Fibroblast of peridontal ligament (primary cell): ENCODE measurements at regions not wholly inside any gene's neighbourhood (a gene's known extent, or its start where the extent isn't known, plus 50 kb on each side); places are given as distances from the start of the nearest gene placed in this dataset.

Experiments used
- DNase-seq: peaks from one replicate; pipeline ENCODE4 v3.0.0-alpha.2; 2010; ENCODE audit errors: extremely low read depth

GRCh38 chr15:62834686-62835329 lies 207.7 kb upstream of the TPM1 start:
- no peak for DNase-seq

GRCh38 chr15:62835351-62835750 lies 207.2 kb upstream of the TPM1 start:
- DNase-seq = no peak

DNA sequence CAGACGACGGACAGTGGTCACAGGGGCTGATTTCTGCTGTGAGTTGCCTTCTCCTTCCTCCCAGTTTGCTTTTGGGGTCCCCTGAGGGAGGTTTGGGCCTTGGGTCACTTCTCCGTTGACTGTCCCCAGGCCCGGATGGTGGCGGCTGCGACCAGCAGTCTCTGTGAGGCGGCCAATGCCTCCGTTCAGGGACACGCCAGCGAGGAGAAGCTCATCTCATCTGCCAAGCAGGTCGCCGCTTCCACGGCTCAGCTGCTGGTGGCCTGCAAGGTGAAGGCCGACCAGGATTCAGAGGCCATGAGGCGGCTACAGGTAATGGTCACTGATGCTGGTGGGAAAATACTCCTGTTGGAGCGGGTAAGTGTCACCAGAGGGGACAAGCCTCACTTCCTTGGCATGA lies 206.8 kb upstream of the TPM1 start:
- DNase-seq = no peak

DNA sequence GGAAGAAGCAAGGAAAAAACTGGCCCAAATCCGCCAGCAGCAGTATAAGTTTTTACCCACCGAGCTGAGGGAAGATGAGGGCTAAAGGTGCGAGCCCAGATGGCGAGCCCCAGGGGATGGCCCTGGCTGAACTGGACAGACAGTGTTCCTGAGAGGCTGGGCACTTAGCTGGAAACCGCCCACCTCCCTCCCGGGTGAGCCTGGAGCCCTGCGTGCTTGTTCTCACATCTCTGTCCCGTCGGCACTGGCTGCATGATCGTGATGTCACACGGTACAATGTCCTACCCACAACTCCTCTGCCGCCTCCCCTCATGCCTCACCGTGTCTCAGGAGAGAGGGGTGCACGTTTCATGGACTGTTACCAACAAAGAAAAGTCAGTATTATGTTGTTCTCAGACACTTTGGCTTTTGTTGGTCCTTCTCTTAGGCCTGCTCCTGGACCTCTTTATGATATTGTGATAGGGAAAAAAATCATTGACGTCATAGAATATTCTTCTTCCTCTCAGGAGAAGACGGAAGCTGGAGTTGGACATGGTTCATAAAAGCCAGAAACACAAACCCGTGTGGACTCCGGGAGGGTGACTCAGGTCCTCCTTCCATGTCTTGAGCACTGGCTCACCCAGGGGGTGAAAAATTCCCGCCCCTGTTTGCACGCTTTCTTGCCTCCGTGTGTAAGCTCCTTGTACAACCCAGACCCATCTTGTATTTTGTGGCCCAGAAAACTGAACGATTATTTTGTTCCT lies 201.8 kb upstream of the TPM1 start:
- DNase-seq = no peak

GRCh38 chr15:62841269-62841628 lies 201.3 kb upstream of the TPM1 start:
- peak; percentile 13 for DNase-seq

DNA sequence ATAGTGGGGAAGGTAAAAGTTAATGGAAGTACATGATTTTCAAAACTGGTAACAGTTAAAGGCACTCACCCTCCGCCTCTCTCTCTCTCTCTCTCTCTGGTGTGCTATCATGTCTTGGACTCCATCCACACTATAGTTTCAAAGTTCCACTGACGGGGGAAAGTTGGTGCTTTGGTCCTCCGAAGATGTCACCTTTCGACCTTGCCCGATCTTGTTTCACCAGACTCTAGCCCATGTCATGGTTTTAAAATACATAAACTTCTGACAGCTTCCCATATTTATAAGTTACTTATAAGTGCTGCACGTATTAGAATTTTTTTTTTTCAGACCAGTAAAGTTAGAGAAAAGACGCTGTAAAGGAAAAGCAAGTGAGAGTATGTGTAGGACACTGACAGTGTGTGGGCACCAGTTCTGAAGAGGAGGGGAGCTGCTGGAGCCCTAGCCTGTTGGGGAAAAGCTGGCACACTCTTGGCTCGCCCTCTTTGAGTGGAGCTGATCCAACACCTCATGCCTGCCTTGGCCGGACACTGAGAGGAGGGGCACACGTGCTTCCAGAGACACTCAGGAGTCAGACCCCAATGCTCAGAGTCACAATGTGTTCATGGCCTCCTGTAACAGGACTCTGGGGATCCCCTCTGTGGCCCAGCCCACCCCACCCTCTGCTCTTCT lies 200.5 kb upstream of the TPM1 start:
- DNase-seq = no peak

DNA sequence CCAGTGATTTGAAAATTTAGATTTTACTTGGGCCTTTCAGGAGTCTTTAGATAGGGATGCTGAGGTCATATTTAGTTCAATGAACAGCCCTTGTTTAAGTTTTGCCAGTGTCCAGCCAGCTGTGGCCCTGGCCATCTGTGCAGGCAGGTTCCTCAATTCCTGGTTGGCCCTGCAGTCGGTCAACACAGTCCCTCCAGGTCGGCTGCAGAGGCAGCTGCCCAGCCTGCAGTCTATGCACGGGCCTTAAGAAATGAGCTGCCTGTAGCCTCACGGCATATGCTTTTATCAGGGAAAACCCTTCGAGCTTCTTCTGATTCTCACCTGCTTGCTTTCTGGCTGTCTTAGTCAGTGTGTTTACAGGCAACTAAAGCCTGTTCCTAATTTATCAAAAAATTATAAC lies 199.2 kb upstream of the TPM1 start:
- no peak for DNase-seq

- no peak for DNase-seq
Measured at GRCh38 chr15:62844564-62845240, 197.8 kb upstream of the TPM1 start.

GRCh38 chr15:62845241-62846126 lies 197.1 kb upstream of the TPM1 start:
- no peak for DNase-seq

DNA sequence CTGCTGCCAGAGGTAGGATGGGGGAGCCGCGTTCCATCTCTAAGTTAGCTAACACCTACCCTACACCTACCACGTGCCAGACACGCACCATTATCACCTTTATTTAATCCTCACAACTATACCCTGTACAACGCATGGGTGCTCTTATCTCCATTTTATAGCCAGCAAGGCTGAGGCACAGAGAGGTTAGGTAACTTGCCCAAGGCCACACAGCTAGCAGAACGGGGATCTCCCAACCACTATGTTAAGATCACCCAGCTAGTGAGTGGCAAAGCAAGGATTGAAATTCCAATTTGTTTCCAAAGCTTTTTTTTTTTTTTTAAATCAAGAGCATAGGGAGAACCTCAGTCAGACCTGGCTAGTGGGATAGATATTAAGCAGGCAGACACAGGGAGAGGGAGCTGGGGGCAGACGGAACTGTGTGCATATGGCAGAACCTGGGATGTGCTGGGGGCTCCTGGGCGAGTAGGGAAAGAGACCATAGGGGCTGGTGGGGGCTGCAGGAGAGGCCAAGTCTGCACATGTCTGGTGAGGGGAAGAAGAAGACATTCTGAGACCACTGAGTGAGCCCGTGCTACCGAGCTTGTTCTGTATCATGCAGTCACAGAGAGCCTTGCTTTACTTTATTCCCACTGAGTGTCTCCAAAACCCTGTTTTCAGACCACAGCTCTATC lies 196.3 kb upstream of the TPM1 start:
- DNase-seq = no peak

GRCh38 chr15:62846805-62847495 lies 195.6 kb upstream of the TPM1 start:
- no peak for DNase-seq

- peak; percentile 54 for DNase-seq
Measured at GRCh38 chr15:62847900-62848489, 194.6 kb upstream of the TPM1 start.

- DNase-seq = peak; percentile 59
Measured at GRCh38 chr15:62848632-62849050, 193.9 kb upstream of the TPM1 start.

DNA sequence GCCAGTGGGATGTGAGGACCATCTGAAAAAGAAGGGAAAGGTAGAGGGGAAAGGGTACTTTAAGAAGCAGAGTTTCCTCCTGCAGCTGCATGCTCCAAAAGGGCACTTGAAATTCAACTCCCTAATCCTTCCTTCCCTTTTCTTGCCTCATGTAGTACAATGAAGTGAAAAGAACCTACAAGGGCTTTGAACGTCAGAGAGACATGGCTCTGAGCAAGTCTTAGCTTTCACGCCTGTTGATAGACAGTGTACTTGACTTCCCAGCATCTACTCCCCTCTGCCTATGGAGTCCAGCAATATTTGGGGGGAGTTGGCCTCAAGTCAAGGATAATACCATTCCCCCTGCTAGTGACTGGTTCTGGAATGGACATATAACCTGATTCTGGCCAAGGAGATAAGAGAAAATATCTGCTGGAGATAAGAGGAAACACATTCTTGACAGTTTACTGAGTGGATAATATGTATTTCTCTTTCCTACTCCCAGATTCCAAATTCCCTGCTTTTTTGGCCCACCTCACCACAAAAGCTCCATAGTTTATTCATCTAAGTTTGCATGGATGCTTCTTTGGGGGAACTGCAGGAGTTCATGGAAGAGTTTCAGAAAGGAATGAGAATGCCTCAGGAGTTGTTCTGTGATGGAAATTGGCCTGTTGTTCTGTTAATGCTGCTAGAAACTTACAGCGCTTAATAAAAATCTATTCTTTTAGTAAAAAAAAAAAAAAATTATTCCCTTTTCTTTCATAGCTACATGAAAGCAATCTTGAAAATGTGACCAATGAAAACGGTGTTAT lies 193.0 kb upstream of the TPM1 start:
- DNase-seq = no peak

GRCh38 chr15:62850318-62850717 lies 192.2 kb upstream of the TPM1 start:
- DNase-seq = no peak

- peak; percentile 48 for DNase-seq
Measured at GRCh38 chr15:62850791-62851291, 191.7 kb upstream of the TPM1 start.

GRCh38 chr15:62853114-62853840 lies 189.3 kb upstream of the TPM1 start:
- DNase-seq = no peak

DNA sequence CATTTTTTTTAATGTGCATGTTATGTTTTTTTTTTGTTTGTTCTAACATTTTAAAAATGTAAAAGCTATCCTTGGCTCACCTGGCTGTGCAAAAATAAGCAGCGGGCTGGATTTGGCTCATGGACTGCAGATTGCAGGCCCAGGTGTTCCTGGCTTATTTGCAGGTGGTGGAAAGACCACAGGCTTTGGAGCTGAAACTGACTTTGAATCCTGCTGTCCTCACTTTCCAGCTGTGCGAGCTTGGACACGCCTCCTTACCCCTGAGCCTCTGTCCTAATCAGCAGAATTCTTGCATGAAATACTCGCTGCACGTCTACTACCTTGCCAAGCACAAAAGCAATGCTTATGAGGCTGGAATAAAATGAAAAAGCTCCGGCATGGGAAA lies 188.7 kb upstream of the TPM1 start:
- DNase-seq = no peak
